Transverse colon (tissue), 4 donors: ENCODE measurements at regions not wholly inside any gene's neighbourhood (a gene's known extent, or its start where the extent isn't known, plus 50 kb on each side); places are given as distances from the start of the nearest gene placed in this dataset.

Experiments used
- DNase-seq: peaks from one replicate; pipeline ENCODE4 v3.0.0-alpha.2; 2019
- H3K27ac ChIP-seq, 4 donors: fragments of 200-600 bp; sonication (generic); 2 replicates each; pipeline ENCODE4 v1.5.1; 2016 to 2018; ENCODE audit warnings: inconsistent platforms in 4 of 4
- H3K27me3 ChIP-seq: fragments of 200-600 bp; sonication (generic); 2 replicates; pipeline ENCODE4 v1.5.1; 2017; ENCODE audit warnings: inconsistent platforms
- H3K36me3 ChIP-seq, 4 donors: fragments of 200-600 bp; sonication (generic); 2 replicates each; pipeline ENCODE4 v1.5.1; 2017 to 2019; ENCODE audit warnings: inconsistent platforms in 4 of 4
- H3K4me1 ChIP-seq, 4 donors: fragments of 200-600 bp; sonication (generic); 2 replicates each; pipeline ENCODE4 v1.5.1; 2017 to 2020; ENCODE audit warnings: inconsistent platforms in 4 of 4
- H3K4me3 ChIP-seq, 4 donors: fragments of 200-600 bp; sonication (generic); 1 replicate in 1 of 4; 2 replicates in 3 of 4; pipeline versions ENCODE4 v1.5.1 to v1.6.1; 2017 to 2019; ENCODE audit warnings: inconsistent platforms in 4 of 4
- H3K9me3 ChIP-seq, 2 donors: fragments of 200-600 bp; sonication (generic); 2 replicates each; pipeline ENCODE4 v1.5.1; 2017 to 2019; ENCODE audit warnings: inconsistent platforms in 2 of 2
- EP300 ChIP-seq: sonication (generic); formaldehyde crosslinking; IDR thresholded peaks from one replicate; pipeline ENCODE4 v1.6.1; 2017; ENCODE audit warnings: antibody characterized with exemption, low read depth
- POLR2A ChIP-seq: fragments of 450-650 bp; IDR thresholded peaks from one replicate; pipeline ENCODE4 v1.6.1; 2016; ENCODE audit warnings: antibody characterized with exemption, mild to moderate bottlenecking, moderate library complexity
- POLR2AphosphoS5 ChIP-seq, 3 donors: sonication (generic); formaldehyde crosslinking; IDR thresholded peaks; one replicate each; pipeline ENCODE4 v1.6.1; 2016; ENCODE audit warnings: antibody characterized with exemption in 3 of 3
- WGBS, 2 donors: methylation state at CpG; one replicate each; pipeline ENCODE4 v1.1.5; 2018; ENCODE audit warnings: low coverage in 1 of 2; 5-methylcytosine and 5-hydroxymethylcytosine counted together
- in situ Hi-C, 4 donors: fragments of 200-750 bp; cut with MboI; loops; one replicate each; pipeline versions ENCODE4 v1.15.0 to v1.15.1; 2017; ENCODE audit warnings: low sequenced_read_pairs in 3 of 4, low pct_ligation_motif_present in 1 of 4, low pct_unique_long_range_greater_than_20kb in 1 of 4
- intact Hi-C: fragments of 100-400 bp; cut with DNase I; formaldehyde crosslinking; loops from one replicate; pipeline ENCODE4 v1.15.1; 2023; ENCODE audit warnings: low total_unique reads
- TF ChIP-seq, protein P1 (sequence below), 5 experiments: fragments of 200-600 bp in 3 of 5; fragments of 450-650 bp in 2 of 5; sonication (generic) in 3 of 5; IDR thresholded peaks; 1 replicate in 2 of 5; 2 replicates in 3 of 5; pipeline ENCODE4 v1.5.1; 2016 to 2017; ENCODE audit warnings: antibody characterized with exemption in 5 of 5, inconsistent platforms in 3 of 5, mild to moderate bottlenecking in 2 of 5, moderate library complexity in 1 of 5

DNA sequence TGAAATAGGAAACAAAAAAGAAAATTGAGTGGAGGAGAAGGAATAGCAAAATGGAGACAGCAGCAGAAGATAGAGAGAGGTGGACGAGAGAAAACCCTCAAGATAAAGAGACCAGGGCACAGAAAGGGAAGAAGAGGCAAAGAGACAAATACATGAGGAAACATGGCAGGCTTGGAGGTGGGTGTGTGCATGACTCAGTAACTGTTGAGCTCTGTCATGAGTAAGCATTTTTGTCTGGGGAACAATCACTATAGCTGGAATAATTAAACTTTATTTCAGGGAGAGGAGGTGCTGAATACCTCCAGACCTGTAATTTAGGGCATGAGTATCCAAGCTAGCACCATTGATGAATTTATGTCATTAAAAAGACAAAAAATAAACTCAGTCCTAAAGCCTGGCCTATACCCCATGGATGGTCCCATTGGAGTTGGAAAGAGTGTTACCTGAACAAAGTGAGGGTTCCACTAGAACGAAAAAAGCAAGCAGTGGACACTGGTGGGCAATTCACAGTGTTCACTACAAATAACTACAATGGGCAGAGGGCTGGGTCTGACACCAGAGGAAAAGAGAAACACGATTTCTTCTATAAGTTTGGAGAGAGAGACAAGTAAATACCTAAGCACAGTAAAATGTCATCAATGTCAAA is 145.5 kb downstream of the ADCYAP1 start:
- Histone ChIP-seq H3K4me3 (no peak overlapping the region), H3K27me3 (no peaks in the 10 kb centered on the region), H3K9me3 (no peaks in the 10 kb centered on the region), H3K36me3 (no peaks in the 10 kb centered on the region), H3K4me1 (no peaks in the 10 kb centered on the region), H3K27ac (no peak overlapping the region)
- TF ChIP-seq POLR2AphosphoS5 (IDR thresholded peaks at IDR 0.05) (no peak), POLR2A (no peak), EP300 (no peak)
- TF ChIP-seq, protein P1, sequence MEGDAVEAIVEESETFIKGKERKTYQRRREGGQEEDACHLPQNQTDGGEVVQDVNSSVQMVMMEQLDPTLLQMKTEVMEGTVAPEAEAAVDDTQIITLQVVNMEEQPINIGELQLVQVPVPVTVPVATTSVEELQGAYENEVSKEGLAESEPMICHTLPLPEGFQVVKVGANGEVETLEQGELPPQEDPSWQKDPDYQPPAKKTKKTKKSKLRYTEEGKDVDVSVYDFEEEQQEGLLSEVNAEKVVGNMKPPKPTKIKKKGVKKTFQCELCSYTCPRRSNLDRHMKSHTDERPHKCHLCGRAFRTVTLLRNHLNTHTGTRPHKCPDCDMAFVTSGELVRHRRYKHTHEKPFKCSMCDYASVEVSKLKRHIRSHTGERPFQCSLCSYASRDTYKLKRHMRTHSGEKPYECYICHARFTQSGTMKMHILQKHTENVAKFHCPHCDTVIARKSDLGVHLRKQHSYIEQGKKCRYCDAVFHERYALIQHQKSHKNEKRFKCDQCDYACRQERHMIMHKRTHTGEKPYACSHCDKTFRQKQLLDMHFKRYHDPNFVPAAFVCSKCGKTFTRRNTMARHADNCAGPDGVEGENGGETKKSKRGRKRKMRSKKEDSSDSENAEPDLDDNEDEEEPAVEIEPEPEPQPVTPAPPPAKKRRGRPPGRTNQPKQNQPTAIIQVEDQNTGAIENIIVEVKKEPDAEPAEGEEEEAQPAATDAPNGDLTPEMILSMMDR (IDR thresholded peaks at IDR 0.05), result no peak
- intact Hi-C loops, result no loop called here
- 49 to 51% methylated on average over 3 of the region's 3 CpGs for whole genome bisulfite sequencing, 2 donors
- in situ Hi-C loops, result no loop called here
- DNase-seq, result no peak

- peaks cover 0 to 9% of the 10 kb centered on the region in 2 donors for H3K9me3 ChIP-seq
- no peaks in the 10 kb centered on the region for H3K36me3 ChIP-seq
- no peak overlapping the region for H3K27ac ChIP-seq
- H3K4me1 ChIP-seq, result no peaks in the 10 kb centered on the region
- TF ChIP-seq POLR2AphosphoS5 (IDR thresholded peaks at IDR 0.05) (no peak), EP300 (no peak), POLR2A (no peak)
- TF ChIP-seq, protein P1 (IDR thresholded peaks at IDR 0.05), result no peak
- intact Hi-C loops, result no loop called here
- in situ Hi-C loops, result no loop called here
- no peaks in the 10 kb centered on the region for H3K27me3 ChIP-seq
- no peak for DNase-seq
- no peak overlapping the region for H3K4me3 ChIP-seq
Observed at GRCh38 chr18:1052301-1052700, 147.6 kb downstream of the ADCYAP1 start.

GRCh38 chr18:1053331-1054315 is 149.0 kb downstream of the ADCYAP1 start:
- Histone ChIP-seq H3K36me3 (no peaks in the 10 kb centered on the region), H3K4me1 (no peaks in the 10 kb centered on the region), H3K27me3 (no peaks in the 10 kb centered on the region), H3K4me3 (no peak overlapping the region), H3K9me3 (peaks cover 5 to 15% of the 10 kb centered on the region in 2 donors), H3K27ac (no peak overlapping the region)
- WGBS, 2 donors, result 55 to 59% methylated on average over 4 to 5 of the region's 5 CpGs
- TF ChIP-seq, protein P1 (IDR thresholded peaks at IDR 0.05), result no peak
- no peak for TF ChIP-seq POLR2A
- TF ChIP-seq EP300, result no peak
- TF ChIP-seq POLR2AphosphoS5 (IDR thresholded peaks at IDR 0.05), result no peak
- no peak for DNase-seq
- intact Hi-C loops, result no loop called here
- in situ Hi-C loops, result no loop called here

DNA sequence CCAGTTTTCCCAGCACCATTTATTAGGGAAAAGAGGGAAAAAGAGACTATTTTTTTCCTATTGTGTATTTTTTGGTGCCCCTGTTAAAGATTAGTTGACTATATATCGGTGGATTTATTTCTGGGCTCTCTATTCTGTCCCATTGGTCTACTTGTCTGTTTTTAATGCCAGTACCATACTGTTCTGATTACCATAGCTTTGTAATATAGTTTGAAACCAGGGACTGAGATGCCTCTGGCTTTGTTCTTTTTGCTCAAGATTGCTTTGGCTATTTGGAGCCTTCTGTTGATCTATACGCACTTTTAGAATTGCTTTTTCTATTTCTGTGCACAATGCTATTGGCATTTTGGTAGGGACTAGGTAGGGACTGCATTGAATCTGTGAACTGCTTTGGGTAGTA is 151.7 kb downstream of the ADCYAP1 start:
- Histone ChIP-seq H3K4me1 (no peaks in the 10 kb centered on the region), H3K27ac (no peak overlapping the region), H3K36me3 (no peaks in the 10 kb centered on the region), H3K9me3 (peaks cover 5 to 15% of the 10 kb centered on the region in 2 donors), H3K4me3 (no peak overlapping the region), H3K27me3 (no peaks in the 10 kb centered on the region)
- TF ChIP-seq EP300, result no peak
- TF ChIP-seq, protein P1 (IDR thresholded peaks at IDR 0.05), result no peak
- no peak for TF ChIP-seq POLR2AphosphoS5 (IDR thresholded peaks at IDR 0.05)
- no peak for TF ChIP-seq POLR2A
- in situ Hi-C loops (no loop called here), intact Hi-C loops (no loop called here)
- WGBS, 2 donors, result 85 to 87% methylated on average over 2 of the region's 2 CpGs
- no peak for DNase-seq
